ENCODE measurements at regions not wholly inside any gene's neighbourhood (a gene's known extent, or its start where the extent isn't known, plus 50 kb on each side); places are given as distances from the start of the nearest gene placed in this dataset.

DNA sequence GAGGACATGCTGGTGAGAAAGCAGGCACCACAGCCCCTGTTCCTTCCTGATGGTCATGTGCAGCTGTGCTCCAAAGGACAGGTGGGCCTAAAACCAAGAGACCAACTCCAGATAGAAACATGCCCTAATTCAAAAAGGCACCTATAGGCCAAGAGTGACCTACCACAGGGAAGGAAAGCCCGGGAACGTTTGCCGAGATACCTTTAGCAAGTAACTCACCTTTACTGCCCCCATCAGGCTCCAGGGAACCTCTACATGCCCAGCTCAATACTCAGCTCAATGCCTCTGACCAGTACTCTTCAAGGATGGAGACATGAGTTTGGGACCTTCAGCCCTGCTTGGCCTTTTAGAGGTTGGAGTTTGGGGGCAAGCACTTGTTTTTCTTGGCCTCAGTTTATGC lies 172.8 kb upstream of the FSTL4 start:
- TF ChIP-seq, protein P1, sequence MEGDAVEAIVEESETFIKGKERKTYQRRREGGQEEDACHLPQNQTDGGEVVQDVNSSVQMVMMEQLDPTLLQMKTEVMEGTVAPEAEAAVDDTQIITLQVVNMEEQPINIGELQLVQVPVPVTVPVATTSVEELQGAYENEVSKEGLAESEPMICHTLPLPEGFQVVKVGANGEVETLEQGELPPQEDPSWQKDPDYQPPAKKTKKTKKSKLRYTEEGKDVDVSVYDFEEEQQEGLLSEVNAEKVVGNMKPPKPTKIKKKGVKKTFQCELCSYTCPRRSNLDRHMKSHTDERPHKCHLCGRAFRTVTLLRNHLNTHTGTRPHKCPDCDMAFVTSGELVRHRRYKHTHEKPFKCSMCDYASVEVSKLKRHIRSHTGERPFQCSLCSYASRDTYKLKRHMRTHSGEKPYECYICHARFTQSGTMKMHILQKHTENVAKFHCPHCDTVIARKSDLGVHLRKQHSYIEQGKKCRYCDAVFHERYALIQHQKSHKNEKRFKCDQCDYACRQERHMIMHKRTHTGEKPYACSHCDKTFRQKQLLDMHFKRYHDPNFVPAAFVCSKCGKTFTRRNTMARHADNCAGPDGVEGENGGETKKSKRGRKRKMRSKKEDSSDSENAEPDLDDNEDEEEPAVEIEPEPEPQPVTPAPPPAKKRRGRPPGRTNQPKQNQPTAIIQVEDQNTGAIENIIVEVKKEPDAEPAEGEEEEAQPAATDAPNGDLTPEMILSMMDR (conservative IDR thresholded peaks at IDR 0.05; ENCODE audit: low read length): peak; percentile 24; the same call in 1 of the 2 replicates
- TF ChIP-seq EZH2phosphoT487 (IDR thresholded peaks at IDR 0.05; ENCODE audit: borderline replicate concordance, low read depth, low read length): no peak
- no peak overlapping the region for H3K4me3 ChIP-seq (ENCODE audit: low read depth, low read length, poor library complexity, severe bottlenecking)
- ChIA-PET POLR2A (no interaction called here), CTCF (ENCODE audit: unreplicated experiment) (no interaction called here)
- no peak overlapping the region for H3K27ac ChIP-seq (ENCODE audit: low read depth, low read length, poor library complexity, severe bottlenecking)
- no peak overlapping the region for H3K4me2 ChIP-seq (ENCODE audit: low read length)
- intact Hi-C loops (cut with micrococcal nuclease; ENCODE audit: unreplicated experiment): no loop called here
- no peaks in the 10 kb centered on the region for H3K4me1 ChIP-seq (ENCODE audit: insufficient read depth, low read length, poor library complexity, severe bottlenecking)
- H3K9me3 ChIP-seq (ENCODE audit: low read length): no peaks in the 10 kb centered on the region
- no peaks in the 10 kb centered on the region for H3K9me2 ChIP-seq (ENCODE audit: insufficient read depth, low read length)
- BruUV-seq (replicated peaks): no TSS peak
- H3K79me2 ChIP-seq (ENCODE audit: insufficient read depth, low read depth, low read length): no peaks in the 10 kb centered on the region
- DNase-seq (ENCODE audit: low spot score): no peak
- H4K20me1 ChIP-seq (ENCODE audit: insufficient read depth, low read length): no peaks in the 10 kb centered on the region
- no peak overlapping the region for H2AFZ ChIP-seq (ENCODE audit: low read length)
- H3K36me3 ChIP-seq (ENCODE audit: insufficient read depth, low read length): no peaks in the 10 kb centered on the region

DNA sequence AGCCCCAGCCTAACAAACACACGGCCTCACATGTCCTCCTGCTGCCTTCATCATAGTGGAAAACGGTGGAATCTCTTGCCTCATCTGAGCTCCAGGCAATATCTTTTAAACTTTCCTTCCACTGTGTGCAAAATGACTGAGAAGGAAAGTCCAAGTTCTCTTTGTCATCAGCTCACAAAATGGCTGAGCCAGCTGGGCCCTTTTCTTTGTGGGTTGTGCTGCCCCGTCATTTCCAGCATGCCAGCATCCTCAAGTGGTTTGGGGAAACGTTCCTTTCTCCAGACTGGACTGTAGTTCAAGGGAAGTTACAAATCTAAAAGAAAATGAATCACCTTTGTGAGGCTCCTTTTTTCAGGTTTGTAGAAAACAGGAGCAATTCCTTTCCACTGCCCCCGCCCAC lies 171.1 kb upstream of the FSTL4 start:
- Histone ChIP-seq H3K27ac (ENCODE audit: low read depth, low read length, poor library complexity, severe bottlenecking) (no peak overlapping the region), H3K79me2 (ENCODE audit: insufficient read depth, low read depth, low read length) (no peaks in the 10 kb centered on the region), H3K4me2 (ENCODE audit: low read length) (no peak overlapping the region), H3K9me2 (ENCODE audit: insufficient read depth, low read length) (no peaks in the 10 kb centered on the region), H3K36me3 (ENCODE audit: insufficient read depth, low read length) (no peaks in the 10 kb centered on the region), H3K4me3 (ENCODE audit: low read depth, low read length, poor library complexity, severe bottlenecking) (no peak overlapping the region), H4K20me1 (ENCODE audit: insufficient read depth, low read length) (no peaks in the 10 kb centered on the region), H3K4me1 (ENCODE audit: insufficient read depth, low read length, poor library complexity, severe bottlenecking) (no peaks in the 10 kb centered on the region), H2AFZ (ENCODE audit: low read length) (no peak overlapping the region), H3K9me3 (ENCODE audit: low read length) (no peaks in the 10 kb centered on the region)
- BruUV-seq (replicated peaks): no TSS peak
- TF ChIP-seq EZH2phosphoT487 (IDR thresholded peaks at IDR 0.05; ENCODE audit: borderline replicate concordance, low read depth, low read length): no peak
- TF ChIP-seq, protein P1 (conservative IDR thresholded peaks at IDR 0.05; ENCODE audit: low read length): no peak
- DNase-seq (ENCODE audit: low spot score): no peak
- ChIA-PET CTCF (ENCODE audit: unreplicated experiment) (no interaction called here), POLR2A (interaction anchor here (1.2 kb wide), 1 partner anchor 28 kb away, joined by 3 read pairs; no protein-coding TSS in a partner anchor)
- intact Hi-C loops (cut with micrococcal nuclease; ENCODE audit: unreplicated experiment): no loop called here

DNA sequence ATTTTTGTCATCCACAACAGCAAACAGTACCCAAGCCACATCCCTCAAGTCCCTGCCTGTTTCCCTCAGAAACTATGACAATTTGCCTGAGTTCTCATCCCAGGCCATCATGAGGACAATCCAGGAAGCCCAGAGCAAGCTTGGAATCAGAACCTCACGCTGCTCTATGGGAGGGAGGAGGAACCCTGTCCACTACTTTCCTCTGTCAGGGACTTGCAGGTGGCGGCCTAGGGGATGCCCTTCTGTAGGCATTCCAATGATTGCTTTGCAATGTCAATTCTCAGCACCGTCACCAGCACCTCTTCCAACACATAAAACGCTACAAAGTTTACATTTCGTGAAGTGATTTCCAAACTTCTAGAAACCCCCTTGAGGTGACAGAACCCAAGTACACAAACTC lies 170.4 kb upstream of the FSTL4 start:
- POLR2A ChIA-PET: no interaction called here
- BruUV-seq (replicated peaks): no TSS peak
- H3K9me3 ChIP-seq (ENCODE audit: low read length): no peaks in the 10 kb centered on the region

More for the DNA sequence above, 170.4 kb upstream of the FSTL4 start:
- Histone ChIP-seq H3K9me2 (ENCODE audit: insufficient read depth, low read length) (no peaks in the 10 kb centered on the region), H3K79me2 (ENCODE audit: insufficient read depth, low read depth, low read length) (no peaks in the 10 kb centered on the region), H4K20me1 (ENCODE audit: insufficient read depth, low read length) (no peaks in the 10 kb centered on the region), H3K36me3 (ENCODE audit: insufficient read depth, low read length) (no peaks in the 10 kb centered on the region), H3K4me2 (ENCODE audit: low read length) (no peak overlapping the region), H3K4me3 (ENCODE audit: low read depth, low read length, poor library complexity, severe bottlenecking) (no peak overlapping the region), H3K27ac (ENCODE audit: low read depth, low read length, poor library complexity, severe bottlenecking) (no peak overlapping the region), H2AFZ (ENCODE audit: low read length) (no peak overlapping the region), H3K4me1 (ENCODE audit: insufficient read depth, low read length, poor library complexity, severe bottlenecking) (no peaks in the 10 kb centered on the region)
- CTCF ChIA-PET (ENCODE audit: unreplicated experiment): no interaction called here
- no peak for DNase-seq (ENCODE audit: low spot score)
- intact Hi-C loops (cut with micrococcal nuclease; ENCODE audit: unreplicated experiment): no loop called here
- TF ChIP-seq, protein P1 (conservative IDR thresholded peaks at IDR 0.05; ENCODE audit: low read length): no peak
- TF ChIP-seq EZH2phosphoT487 (IDR thresholded peaks at IDR 0.05; ENCODE audit: borderline replicate concordance, low read depth, low read length): no peak

All from OCI-LY7 (cell line).